BE2C (cell line): ENCODE measurements at regions not wholly inside any gene's neighbourhood (a gene's known extent, or its start where the extent isn't known, plus 50 kb on each side); places are given as distances from the start of the nearest gene placed in this dataset.
"Not testable (repeated sequence)": the region's sequence is repeated elsewhere in the genome, so short reads cannot be mapped to it uniquely, and the experiment has no call there.

Experiments
- DNase-seq: peaks from one replicate; pipeline ENCODE4 v3.0.0-alpha.2; 2020
- H3K27me3 ChIP-seq: fragments of 250-450 bp; sonication (Bioruptor Pico); 2 replicates; pipeline ENCODE4 v1.5.1; 2020; ENCODE audit warnings: mild to moderate bottlenecking
- H3K36me3 ChIP-seq: fragments of 250-450 bp; sonication (Bioruptor Pico); 2 replicates; pipeline ENCODE4 v1.5.1; 2020; ENCODE audit warnings: mild to moderate bottlenecking
- H3K4me1 ChIP-seq: fragments of 250-450 bp; sonication (Bioruptor Pico); 2 replicates; pipeline ENCODE4 v1.5.1; 2020
- H3K4me3 ChIP-seq: 2 replicates; pipeline ENCODE4 v1.5.1; 2011; ENCODE audit warnings: low read depth, low read length
- H3K9me3 ChIP-seq: fragments of 250-450 bp; sonication (Bioruptor Pico); 2 replicates; pipeline ENCODE4 v1.5.1; 2020

- H3K27me3 ChIP-seq, H3K36me3 ChIP-seq, H3K4me3 ChIP-seq, H3K9me3 ChIP-seq, H3K4me1 ChIP-seq: not testable (repeated sequence)
- DNase-seq = peak; percentile 5
These were observed 2712.5 kb upstream of the OR11H1 start for GRCh38 chr22:12815397-12816036.
